Activated naive CD4-positive, alpha-beta T cell treated with anti-CD3 and anti-CD28 coated beads, Interleukin-2, amount 10 ng/mL, durations not matched to agents 7 days and 5 days (primary cell): ENCODE measurements at regions not wholly inside any gene's neighbourhood (a gene's known extent, or its start where the extent isn't known, plus 50 kb on each side); places are given as distances from the start of the nearest gene placed in this dataset.
"Not testable (repeated sequence)": the region's sequence is repeated elsewhere in the genome, so short reads cannot be mapped to it uniquely, and the experiment has no call there.

Experiments
- CTCF ChIA-PET: fragments of 350-600 bp; sonication (Branson Sonifier 250); formaldehyde crosslinking; loops from one replicate; lab custom pipeline; 2021; ENCODE audit warnings: antibody characterized with exemption; lab: Charles Lee
- DNase-seq: peaks from one replicate; pipeline ENCODE4 v3.0.0-alpha.2; 2020
- H3K27ac Mint-ChIP-seq: one replicate; pipeline ENCODE4 v1.8.0; 2021; ENCODE audit warnings: mild to moderate bottlenecking, moderate library complexity, mixed read lengths
- H3K27me3 Mint-ChIP-seq: one replicate; pipeline ENCODE4 v1.8.0; 2021; ENCODE audit warnings: mild to moderate bottlenecking, mixed read lengths
- H3K36me3 Mint-ChIP-seq: one replicate; pipeline ENCODE4 v1.8.0; 2021; ENCODE audit warnings: mixed read lengths
- H3K4me1 Mint-ChIP-seq: one replicate; pipeline ENCODE4 v1.8.0; 2021; ENCODE audit warnings: mixed read lengths
- H3K4me3 Mint-ChIP-seq: one replicate; pipeline ENCODE4 v1.8.0; 2021; ENCODE audit warnings: mild to moderate bottlenecking, moderate library complexity, mixed read lengths
- H3K9me3 Mint-ChIP-seq: one replicate; pipeline ENCODE4 v1.8.0; 2021; ENCODE audit warnings: mixed read lengths

- CTCF ChIA-PET: no interaction called here
- H3K4me1 Mint-ChIP-seq: no peaks in the 10 kb centered on the region
- no peak for DNase-seq
These were observed 171.0 kb upstream of the NANOGP8 start for GRCh38 chr15:35256141-35256540.

GRCh38 chr15:35254908-35255307 is 169.8 kb upstream of the NANOGP8 start:
- H3K9me3 Mint-ChIP-seq, H3K27ac Mint-ChIP-seq, CTCF ChIA-PET, H3K4me1 Mint-ChIP-seq, DNase-seq, H3K36me3 Mint-ChIP-seq, H3K4me3 Mint-ChIP-seq, H3K27me3 Mint-ChIP-seq: not testable (repeated sequence)

More at GRCh38 chr15:35256141-35256540, 171.0 kb upstream of the NANOGP8 start:
- Mint-ChIP-seq H3K9me3 (no peaks in the 10 kb centered on the region), H3K36me3 (no peaks in the 10 kb centered on the region), H3K4me3 (no peak overlapping the region), H3K27me3 (no peaks in the 10 kb centered on the region), H3K27ac (no peak overlapping the region)

DNA sequence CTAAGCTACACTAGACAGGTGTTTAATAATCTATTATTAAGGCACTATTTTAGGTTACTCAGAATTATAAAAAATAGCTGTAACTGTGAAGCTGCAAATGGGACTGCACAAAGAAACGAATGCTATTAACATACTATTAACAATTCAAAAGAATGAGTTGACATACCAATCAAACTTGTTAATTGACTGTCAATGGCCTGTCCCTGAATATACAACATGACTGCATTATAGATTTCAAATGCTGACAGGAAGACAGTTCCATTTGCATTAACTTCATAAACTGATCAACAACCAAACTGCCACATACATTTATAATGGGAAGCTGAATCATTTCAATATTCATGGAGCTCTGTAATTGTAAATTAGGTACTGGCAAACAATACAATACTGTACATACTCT is 169.0 kb upstream of the NANOGP8 start:
- CTCF ChIA-PET: no interaction called here
- DNase-seq: no peak
- Mint-ChIP-seq H3K27me3 (no peaks in the 10 kb centered on the region), H3K27ac (no peak overlapping the region), H3K36me3 (no peaks in the 10 kb centered on the region), H3K4me1 (no peaks in the 10 kb centered on the region), H3K4me3 (no peak overlapping the region), H3K9me3 (no peaks in the 10 kb centered on the region)

DNA sequence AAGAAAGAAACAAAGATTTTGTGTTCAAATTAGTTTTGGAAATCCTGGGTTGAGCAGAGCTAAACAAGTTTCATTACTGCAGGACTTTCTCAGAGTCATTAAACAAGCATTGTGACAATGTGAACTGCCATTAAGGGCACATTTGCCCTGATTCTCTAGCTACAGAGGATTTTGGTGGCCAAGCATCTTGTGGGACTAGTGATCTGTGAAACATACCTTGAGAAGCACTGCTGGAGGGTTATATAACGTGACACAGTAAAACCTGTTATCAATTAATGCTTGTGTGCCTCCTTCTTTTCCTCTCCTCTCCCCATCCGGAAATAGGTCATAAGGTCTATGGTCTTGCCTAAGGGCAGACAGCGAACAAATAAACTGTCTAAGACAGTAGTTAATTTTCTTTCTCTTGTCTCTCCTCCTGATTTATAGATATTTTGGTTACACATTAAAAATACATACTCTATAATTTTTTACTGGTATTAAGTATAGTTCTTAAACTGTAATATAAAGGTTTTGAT is 167.3 kb upstream of the NANOGP8 start:
- Mint-ChIP-seq H3K36me3 (no peaks in the 10 kb centered on the region), H3K27ac (no peak overlapping the region)
- CTCF ChIA-PET: no interaction called here

GRCh38 chr15:35247150-35247549 is 162.1 kb upstream of the NANOGP8 start:
- Mint-ChIP-seq H3K9me3 (no peaks in the 10 kb centered on the region), H3K36me3 (no peaks in the 10 kb centered on the region), H3K27ac (no peak overlapping the region), H3K4me3 (no peak overlapping the region), H3K27me3 (no peaks in the 10 kb centered on the region), H3K4me1 (no peaks in the 10 kb centered on the region)
- no peak for DNase-seq
- CTCF ChIA-PET: no interaction called here

More for the DNA sequence above, 167.3 kb upstream of the NANOGP8 start:
- DNase-seq: no peak
- no peak overlapping the region for H3K4me3 Mint-ChIP-seq
- H3K27me3 Mint-ChIP-seq: no peaks in the 10 kb centered on the region
- H3K4me1 Mint-ChIP-seq: no peaks in the 10 kb centered on the region
- H3K9me3 Mint-ChIP-seq: no peaks in the 10 kb centered on the region

DNA sequence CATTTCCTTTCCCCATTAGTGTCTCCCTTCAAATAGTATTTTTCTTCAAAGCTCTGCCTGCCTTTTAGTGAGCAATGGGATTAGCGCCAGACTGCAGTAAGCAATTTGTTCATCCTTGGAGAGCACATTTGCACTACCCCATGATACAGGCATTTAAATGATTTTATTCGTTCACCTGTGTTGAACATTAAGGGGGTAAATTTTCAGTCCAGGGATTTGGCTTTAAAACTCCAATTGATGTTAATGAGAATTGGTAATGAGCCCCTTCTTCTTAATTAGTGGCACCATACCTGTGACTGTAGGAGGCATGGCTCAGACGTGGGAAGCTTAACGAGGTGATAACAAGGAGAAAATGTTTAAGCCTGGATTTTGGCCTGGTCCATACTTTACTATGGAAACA is 161.4 kb upstream of the NANOGP8 start:
- no peak for DNase-seq
- Mint-ChIP-seq H3K4me1 (no peaks in the 10 kb centered on the region), H3K9me3 (no peaks in the 10 kb centered on the region), H3K27me3 (no peaks in the 10 kb centered on the region), H3K36me3 (no peaks in the 10 kb centered on the region), H3K27ac (no peak overlapping the region), H3K4me3 (no peak overlapping the region)
- CTCF ChIA-PET: no interaction called here

DNA sequence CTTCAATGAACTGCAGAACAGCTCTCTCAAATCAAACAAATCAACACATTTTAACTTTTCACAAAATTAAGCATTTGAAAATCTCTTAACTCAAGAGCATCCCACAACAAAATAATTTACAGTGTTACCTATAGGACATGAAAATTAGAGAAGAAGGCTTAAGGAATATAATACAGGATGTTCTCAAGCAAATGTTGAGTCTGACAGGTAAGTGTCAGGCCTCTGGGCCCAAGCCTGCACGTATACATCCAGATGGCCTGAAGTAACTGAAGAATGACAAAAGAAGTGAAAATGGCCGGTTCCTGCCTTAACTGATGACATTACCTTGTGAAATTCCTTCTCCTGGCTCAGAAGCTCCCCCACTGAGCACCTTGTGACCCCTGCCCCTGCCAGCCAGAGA is 160.6 kb upstream of the NANOGP8 start:
- H3K27me3 Mint-ChIP-seq, H3K4me1 Mint-ChIP-seq, H3K4me3 Mint-ChIP-seq, DNase-seq, H3K36me3 Mint-ChIP-seq, H3K27ac Mint-ChIP-seq, H3K9me3 Mint-ChIP-seq, CTCF ChIA-PET: not testable (repeated sequence)

DNA sequence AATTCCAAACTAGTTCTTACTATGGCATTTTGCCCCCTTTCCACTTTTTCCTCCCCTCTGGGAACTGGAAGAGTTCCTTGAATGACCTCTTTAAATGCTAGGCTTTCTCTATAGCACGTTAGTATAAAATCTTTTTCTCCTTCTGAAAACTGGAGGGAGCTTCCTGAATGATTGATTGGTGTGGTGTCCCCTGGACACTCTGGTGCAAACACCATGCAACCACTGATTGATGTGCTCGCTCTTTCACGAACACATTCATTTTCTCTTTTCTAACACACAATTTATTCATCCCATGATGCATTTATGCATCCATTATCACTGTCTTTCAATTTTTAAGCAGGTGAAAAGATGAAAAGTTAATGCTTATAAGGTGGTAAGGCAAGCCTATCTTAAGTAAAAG is 159.1 kb upstream of the NANOGP8 start:
- H3K27me3 Mint-ChIP-seq: no peaks in the 10 kb centered on the region
- no peak overlapping the region for H3K27ac Mint-ChIP-seq
- CTCF ChIA-PET: no interaction called here
- H3K4me3 Mint-ChIP-seq: no peak overlapping the region
- H3K4me1 Mint-ChIP-seq: no peaks in the 10 kb centered on the region
- no peak for DNase-seq
- no peaks in the 10 kb centered on the region for H3K36me3 Mint-ChIP-seq
- H3K9me3 Mint-ChIP-seq: no peaks in the 10 kb centered on the region

DNA sequence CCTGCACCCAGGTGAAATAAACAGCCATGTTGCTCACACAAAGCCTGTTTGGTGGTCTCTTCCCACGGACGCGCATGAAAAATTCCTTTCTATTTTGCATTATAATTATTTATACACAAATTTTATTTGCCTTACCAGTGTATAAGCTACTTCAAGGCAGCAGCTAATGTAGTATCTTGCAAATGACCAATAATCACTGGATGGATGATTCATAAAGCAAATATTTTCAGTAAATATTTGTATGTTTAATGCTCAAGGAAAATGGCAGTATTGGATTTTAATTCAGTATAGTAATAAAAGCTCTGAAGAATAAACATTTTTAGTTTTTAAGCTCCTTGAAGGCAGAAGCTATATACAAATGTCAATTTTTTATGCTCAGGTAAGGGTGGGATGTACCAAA is 158.7 kb upstream of the NANOGP8 start:
- no peak overlapping the region for H3K27ac Mint-ChIP-seq
- CTCF ChIA-PET: no interaction called here
- DNase-seq: no peak
- no peaks in the 10 kb centered on the region for H3K9me3 Mint-ChIP-seq
- no peaks in the 10 kb centered on the region for H3K36me3 Mint-ChIP-seq
- no peaks in the 10 kb centered on the region for H3K27me3 Mint-ChIP-seq
- H3K4me3 Mint-ChIP-seq: no peak overlapping the region
- H3K4me1 Mint-ChIP-seq: no peaks in the 10 kb centered on the region

GRCh38 chr15:35239693-35240092 is 154.6 kb upstream of the NANOGP8 start:
- H3K4me1 Mint-ChIP-seq, H3K27ac Mint-ChIP-seq, H3K9me3 Mint-ChIP-seq, CTCF ChIA-PET, DNase-seq, H3K36me3 Mint-ChIP-seq, H3K4me3 Mint-ChIP-seq, H3K27me3 Mint-ChIP-seq: not testable (repeated sequence)

DNA sequence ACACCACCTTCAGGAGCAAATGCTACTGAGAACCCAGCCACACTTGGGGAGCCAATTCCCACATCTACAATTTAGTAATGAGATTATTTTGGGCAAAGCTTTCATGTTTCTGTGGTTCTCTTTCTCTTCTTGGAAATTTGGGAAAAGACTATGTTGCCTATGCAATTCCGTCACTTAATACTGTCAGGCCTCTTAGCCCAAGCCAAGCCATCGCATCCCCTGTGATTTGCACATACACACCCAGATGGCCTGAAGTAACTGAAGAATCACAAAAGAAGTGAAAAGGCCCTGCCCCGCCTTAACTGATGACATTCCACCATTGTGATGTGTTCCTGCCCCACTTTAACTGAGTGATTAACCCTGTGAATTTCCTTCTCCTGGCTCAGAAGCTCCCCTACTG is 153.4 kb upstream of the NANOGP8 start:
- H3K27me3 Mint-ChIP-seq, H3K4me3 Mint-ChIP-seq, CTCF ChIA-PET, DNase-seq, H3K9me3 Mint-ChIP-seq, H3K36me3 Mint-ChIP-seq, H3K27ac Mint-ChIP-seq, H3K4me1 Mint-ChIP-seq: not testable (repeated sequence)

DNA sequence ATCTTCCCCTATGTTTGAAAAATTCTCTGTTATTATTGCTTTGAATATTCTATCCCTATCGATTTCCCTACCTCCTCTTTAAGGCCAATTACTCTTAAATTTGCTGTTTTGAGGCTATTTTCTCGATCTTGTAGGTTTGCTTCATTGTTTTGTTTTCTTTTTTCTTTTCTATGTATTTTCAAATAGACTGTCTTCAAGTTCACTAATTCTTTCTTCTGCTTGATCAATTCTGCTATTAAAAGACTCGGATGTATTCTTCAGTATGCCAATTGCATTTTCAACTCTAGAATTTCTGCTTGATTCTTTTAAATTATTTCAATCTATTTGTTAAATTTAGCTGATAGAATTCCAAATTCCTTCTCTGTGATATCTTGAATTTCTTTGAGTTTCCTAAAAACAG is 144.0 kb upstream of the NANOGP8 start:
- CTCF ChIA-PET: no interaction called here
- H3K4me1 Mint-ChIP-seq: no peaks in the 10 kb centered on the region
- no peaks in the 10 kb centered on the region for H3K27me3 Mint-ChIP-seq
- no peak overlapping the region for H3K27ac Mint-ChIP-seq
- H3K4me3 Mint-ChIP-seq: no peak overlapping the region
- DNase-seq: no peak
- no peaks in the 10 kb centered on the region for H3K36me3 Mint-ChIP-seq
- peaks cover 6% of the 10 kb centered on the region for H3K9me3 Mint-ChIP-seq

DNA sequence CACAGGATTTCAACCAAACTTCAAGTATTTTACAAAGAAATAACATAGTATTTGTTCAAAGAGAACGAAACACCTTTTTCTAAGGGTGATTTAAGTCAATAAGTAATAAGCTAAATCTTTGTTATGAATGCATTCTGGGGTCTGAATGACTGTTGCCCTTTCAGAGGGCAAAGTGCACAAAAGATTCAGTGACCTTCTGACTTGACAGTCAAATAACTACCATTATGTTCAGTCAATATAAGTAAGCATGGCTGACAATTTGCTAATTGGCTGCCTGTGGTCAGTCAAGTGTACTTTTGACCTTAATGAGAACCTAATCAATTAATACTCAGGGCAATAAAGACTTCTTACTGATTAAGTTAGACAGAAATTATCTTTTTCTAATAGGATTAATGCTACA is 133.1 kb upstream of the NANOGP8 start:
- no peak overlapping the region for H3K27ac Mint-ChIP-seq
- H3K4me3 Mint-ChIP-seq: no peak overlapping the region
- no peaks in the 10 kb centered on the region for H3K4me1 Mint-ChIP-seq
- H3K36me3 Mint-ChIP-seq: no peaks in the 10 kb centered on the region
- H3K9me3 Mint-ChIP-seq: no peaks in the 10 kb centered on the region
- DNase-seq: no peak
- CTCF ChIA-PET: no interaction called here
- H3K27me3 Mint-ChIP-seq: no peaks in the 10 kb centered on the region

DNA sequence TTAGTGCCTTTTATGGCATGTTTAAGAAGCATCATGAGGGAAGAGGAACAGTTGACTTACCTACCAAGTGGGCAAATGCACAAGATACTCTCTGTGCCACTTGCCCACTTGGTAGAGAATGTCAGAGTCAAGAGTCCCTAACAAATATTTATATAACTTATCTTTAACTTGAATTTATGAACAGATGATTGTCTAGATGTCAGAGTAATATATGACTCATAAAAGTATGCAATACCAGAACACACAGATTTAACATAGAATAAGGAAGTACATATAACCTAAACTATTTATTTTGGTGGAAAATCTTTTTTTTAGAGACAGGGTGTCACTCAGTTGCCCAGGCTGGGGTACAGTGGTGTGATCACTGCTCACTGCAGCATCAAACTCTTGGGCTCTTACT is 130.0 kb upstream of the NANOGP8 start:
- no peaks in the 10 kb centered on the region for H3K9me3 Mint-ChIP-seq
- no peak for DNase-seq
- no peaks in the 10 kb centered on the region for H3K27me3 Mint-ChIP-seq
- H3K27ac Mint-ChIP-seq: no peak overlapping the region
- H3K36me3 Mint-ChIP-seq: no peaks in the 10 kb centered on the region
- CTCF ChIA-PET: no interaction called here
- no peaks in the 10 kb centered on the region for H3K4me1 Mint-ChIP-seq
- no peak overlapping the region for H3K4me3 Mint-ChIP-seq

DNA sequence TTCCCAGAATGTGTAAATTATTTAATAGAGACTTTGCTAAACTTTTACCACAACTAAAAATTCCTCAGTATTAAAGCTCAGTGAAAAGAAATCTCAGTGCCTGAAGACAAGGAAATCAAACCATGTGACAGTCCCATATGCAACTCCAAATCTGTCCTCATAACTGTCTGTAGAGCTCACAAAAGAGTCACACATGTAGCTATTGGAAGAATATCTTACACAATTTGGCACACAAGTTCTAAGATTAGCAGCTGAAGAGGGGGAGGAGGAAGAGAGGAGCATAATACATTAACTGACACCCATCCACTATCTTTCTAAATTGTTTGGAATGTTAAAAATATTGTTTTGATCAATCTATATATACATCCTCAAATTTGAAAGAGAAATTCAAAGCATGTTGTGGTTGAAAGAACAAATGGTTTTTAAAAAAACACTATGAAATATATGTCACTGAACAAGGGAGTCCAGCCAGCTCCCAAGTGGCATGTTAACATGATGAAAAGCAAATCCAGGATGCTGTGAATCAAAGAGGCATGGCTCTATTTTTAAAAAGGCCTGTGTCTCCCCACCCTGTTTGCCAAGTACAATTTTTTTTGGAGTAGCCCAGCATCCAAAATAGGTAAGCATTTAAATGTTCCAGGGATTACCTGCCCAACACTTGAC is 126.3 kb upstream of the NANOGP8 start:
- no peak overlapping the region for H3K27ac Mint-ChIP-seq
- no peaks in the 10 kb centered on the region for H3K27me3 Mint-ChIP-seq
- no peaks in the 10 kb centered on the region for H3K4me1 Mint-ChIP-seq
- H3K36me3 Mint-ChIP-seq: no peaks in the 10 kb centered on the region
- H3K9me3 Mint-ChIP-seq: no peaks in the 10 kb centered on the region
- DNase-seq: no peak
- CTCF ChIA-PET: no interaction called here
- no peak overlapping the region for H3K4me3 Mint-ChIP-seq
